ENCODE measurements at regions not wholly inside any gene's neighbourhood (a gene's known extent, or its start where the extent isn't known, plus 50 kb on each side); places are given as distances from the start of the nearest gene placed in this dataset.

- no peak for TF ChIP-seq CTCF (conservative IDR thresholded peaks at IDR 0.05)
- TF ChIP-seq EZH2 (IDR thresholded peaks at IDR 0.05; ENCODE audit: low read depth) = no peak
These were observed 367.0 kb downstream of the LPIN1 start for GRCh38 chr2:12113412-12113811.
